Fibroblast of skin of right biceps (primary cell): ENCODE measurements at regions not wholly inside any gene's neighbourhood (a gene's known extent, or its start where the extent isn't known, plus 50 kb on each side); places are given as distances from the start of the nearest gene placed in this dataset.

Experiments
- DNase-seq: peaks from one replicate; pipeline ENCODE4 v3.0.0-alpha.2; 2013

GRCh38 chr6:22943327-22943726, 374.0 kb downstream of the HDGFL1 start:
- peak; percentile 9 for DNase-seq

- DNase-seq, result no peak
Observed at GRCh38 chr6:22949967-22950366, 380.6 kb downstream of the HDGFL1 start.

DNA sequence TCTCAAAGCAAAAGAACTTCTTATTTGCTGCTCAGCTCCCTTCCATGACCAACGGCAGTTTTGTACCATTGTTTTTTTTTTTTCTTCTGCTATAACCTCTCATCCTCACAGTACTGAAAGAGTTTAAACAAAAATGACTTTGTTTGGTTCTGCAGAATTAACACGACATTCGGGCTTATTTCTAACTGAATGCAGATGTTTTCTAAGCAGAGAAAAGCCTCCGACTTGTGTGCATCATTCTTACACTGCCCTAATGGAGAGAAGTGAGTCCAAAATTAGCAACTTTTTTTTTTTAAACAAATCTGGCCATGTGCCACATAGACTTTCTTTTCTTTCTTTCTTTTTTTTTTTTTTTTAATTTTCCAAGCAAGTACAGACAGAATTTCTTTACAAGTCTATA, 382.7 kb downstream of the HDGFL1 start:
- peak; percentile 11 for DNase-seq

DNA sequence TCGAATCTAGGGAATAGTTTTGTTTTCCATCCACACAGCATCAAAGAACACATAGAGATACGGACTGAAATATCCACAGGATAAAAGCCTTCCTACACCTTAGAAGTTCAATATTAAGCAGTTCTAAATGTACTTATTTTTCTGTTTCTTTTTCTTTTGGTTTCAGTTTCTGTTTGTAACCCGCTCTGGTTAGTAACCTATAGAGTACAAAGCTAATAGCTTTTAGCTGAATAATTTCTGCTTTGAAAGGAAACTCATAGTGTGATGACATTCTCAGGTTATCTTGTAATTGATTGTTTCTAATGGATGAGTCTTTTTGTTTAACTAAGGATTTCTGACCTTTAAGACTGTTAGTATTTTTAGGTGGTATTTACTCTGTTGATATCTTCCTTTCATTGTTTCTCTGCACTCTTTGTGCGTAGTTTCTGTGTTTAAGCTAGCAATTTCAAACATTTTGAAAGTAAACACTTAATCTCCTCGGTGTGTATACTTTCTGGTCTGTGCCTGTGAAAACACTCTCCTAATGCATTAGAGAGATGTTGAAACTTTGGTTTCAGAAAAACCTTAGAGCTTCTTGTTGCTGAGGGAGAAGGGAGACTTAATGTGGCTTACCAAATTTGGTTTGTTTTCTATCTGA, 385.5 kb downstream of the HDGFL1 start:
- DNase-seq, result no peak

DNA sequence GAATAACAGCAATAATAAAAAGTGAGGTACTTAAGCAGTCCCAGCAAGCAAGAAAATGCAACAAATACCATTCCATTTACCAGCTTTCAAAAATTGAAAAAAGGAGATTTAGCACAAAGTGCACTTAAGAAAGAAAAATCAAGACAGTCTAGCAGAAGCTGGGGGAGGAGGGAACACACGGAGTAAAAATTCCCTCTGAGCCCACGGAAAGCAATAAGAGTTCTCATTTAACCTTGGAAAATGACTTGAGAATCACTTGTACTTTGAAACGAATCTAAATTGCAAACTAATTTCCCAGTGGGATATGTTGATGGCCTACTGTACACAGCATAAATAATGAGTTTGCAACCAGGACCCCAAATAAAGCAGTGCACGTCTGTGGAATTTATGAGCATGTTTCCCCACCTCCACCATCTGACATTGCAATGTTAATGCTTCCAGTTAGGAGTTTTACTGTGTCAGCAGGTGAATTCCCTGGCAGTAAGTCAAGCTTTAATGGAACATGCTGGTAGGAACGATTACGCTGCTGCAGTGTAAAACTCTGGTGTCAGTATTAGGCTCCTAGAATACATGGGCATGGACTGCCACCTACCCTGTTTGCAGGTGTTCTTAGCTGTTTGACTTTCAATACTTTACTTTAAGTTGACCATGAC, 386.8 kb downstream of the HDGFL1 start:
- DNase-seq, result no peak

- DNase-seq, result no peak
Observed at GRCh38 chr6:22958677-22959076, 389.3 kb downstream of the HDGFL1 start.

GRCh38 chr6:22959571-22959970, 390.2 kb downstream of the HDGFL1 start:
- DNase-seq, result no peak

GRCh38 chr6:22964334-22964733, 395.0 kb downstream of the HDGFL1 start:
- DNase-seq, result no peak

- DNase-seq, result no peak
Observed at GRCh38 chr6:22965889-22966288, 396.5 kb downstream of the HDGFL1 start.

DNA sequence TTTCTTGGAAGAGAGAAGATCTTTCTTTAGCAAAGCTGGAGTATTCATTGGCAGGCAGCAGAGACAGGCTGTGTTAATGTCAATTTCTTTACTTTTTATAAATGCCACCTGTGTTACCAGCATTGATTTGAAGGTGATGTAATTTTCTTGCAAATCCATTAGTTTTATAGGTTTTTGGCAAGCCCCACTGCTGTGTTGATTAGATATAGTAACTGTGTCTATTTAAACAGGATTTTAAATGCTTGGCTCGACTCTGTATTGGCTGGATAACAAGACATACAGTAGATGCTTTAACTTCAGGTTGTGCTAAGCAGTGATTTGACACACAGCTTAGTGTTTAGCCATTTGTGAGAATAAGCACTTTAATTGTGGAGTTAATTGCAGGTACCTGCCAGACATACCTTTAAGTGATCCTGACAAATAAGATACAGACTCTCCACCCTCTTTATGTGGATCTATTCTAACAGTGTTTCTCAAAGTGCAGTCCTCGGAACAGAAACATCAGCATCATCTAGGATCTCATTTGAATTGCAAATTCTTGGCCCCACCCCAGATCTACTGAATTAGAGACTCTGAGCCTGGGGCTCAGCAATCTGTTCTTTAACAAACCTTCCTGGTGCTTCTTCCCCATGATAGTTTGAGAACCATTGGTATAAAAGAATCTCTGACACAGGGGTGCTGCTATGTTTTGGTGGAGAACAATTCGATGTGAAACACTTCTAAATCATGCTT, 397.5 kb downstream of the HDGFL1 start:
- no peak for DNase-seq

DNA sequence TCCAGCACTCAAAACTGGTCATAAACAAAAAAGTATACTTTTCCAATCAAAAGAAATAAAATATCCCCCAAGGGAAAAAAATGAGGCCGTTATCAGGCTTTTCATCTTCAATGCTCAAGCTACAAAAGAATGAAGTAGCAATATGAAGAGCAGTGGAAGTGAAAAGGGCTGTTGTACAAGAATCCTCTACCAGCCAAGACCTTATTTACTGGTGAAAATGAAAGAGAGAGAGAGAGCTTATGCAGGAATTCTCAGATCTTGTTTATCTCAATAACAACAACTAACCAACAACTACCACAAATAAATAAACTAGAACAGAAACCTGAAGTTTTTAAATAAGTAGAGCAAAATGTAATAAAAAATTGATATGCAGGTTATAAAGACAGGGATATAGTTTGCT, 400.6 kb downstream of the HDGFL1 start:
- no peak for DNase-seq

- DNase-seq, result no peak
Observed at GRCh38 chr6:22972771-22973170, 403.4 kb downstream of the HDGFL1 start.

- no peak for DNase-seq
Observed at GRCh38 chr6:22975079-22975478, 405.7 kb downstream of the HDGFL1 start.

DNA sequence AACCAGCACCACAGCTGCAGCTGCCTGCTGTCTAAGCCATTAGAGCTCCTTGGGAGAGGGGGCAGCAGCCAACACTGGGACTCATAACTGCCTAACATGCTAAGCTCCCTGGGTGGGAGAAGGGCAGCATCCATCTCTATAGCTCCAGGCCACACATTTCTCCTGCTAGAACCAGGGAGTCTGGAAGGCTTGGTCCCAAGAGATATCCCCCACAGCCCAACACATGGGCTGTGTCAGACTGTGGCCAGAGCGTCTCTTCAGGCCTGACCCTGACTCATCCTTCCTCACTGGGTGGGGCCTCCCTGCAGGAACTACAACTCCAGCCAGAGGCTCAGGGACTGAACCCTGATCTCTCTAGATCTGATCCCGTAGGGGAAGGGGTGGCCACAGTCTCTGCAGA, 411.1 kb downstream of the HDGFL1 start:
- peak; percentile 67 for DNase-seq

GRCh38 chr6:23002044-23002619, 432.8 kb downstream of the HDGFL1 start:
- no peak for DNase-seq

DNA sequence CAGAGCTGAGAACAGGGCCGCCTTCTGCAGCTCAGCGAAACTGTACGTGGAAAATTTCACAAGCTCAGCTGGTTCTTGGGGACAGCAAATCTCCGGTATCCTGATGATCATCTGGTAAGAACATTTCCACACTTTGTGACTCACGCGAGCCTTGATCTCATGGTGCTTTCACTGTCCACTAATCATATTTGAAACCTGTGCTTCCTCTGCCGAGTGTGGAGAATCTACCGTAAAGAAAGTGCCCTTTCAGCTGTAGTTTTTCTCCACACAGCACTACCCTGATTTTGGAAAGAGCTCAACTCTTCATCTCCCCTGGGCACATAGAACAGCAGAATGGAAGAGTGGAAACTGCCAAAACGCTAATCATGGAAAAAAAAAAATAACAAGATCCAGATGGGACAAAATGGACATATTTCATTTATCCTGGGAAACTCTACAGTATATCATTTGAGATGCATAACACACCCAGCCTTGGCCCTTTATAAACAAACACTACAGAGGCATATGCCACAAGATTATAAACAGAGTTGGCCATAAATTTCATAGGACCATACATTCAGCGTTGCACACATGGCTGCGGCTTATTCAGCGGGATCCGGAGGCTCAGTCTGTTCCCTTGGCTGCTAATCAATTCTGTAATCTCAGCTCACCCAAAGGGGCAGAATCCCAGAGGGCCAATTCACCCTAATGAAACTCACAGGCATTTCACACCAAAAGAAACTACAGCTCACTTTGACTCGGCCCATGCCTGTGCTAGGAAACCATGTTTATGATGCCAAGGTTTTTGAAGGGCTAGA, 434.5 kb downstream of the HDGFL1 start:
- DNase-seq, result peak; percentile 78

DNA sequence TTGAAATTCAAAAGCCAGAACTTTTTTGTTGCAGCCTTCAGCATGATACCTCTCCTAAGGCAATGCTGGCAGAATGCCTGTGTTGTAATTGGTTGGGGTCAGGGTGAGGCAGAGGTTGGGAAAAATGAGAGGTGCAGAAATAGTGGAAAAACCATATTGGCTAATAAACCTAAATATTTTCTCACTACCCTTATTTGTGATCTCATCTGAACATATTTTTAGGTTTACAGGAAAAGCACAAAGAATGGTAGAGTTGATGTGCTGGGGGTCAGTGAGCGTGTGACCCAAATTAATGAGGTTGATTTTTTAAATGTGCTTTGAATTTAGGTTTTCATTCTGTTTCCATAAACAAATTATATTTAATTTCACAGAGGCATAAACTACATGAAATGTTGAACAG, 437.3 kb downstream of the HDGFL1 start:
- no peak for DNase-seq

DNA sequence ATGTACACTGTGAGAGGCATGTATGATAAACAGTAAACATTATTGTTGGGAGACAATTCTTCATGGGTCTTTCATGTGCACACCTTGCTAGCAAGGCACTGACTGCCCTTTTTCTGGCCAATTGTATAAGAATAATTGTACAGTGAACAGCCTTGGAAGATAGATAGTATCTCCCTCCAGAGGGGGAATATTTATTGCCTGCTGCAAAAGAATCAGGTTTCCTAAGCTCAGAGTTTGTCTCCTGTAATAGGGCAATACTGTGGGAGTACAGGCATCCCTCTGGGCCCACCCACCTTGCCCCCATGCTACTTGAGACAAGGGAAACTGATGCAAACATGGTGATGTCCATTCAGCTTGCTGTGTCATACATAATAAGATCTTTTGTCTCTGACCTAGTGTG, 442.2 kb downstream of the HDGFL1 start:
- DNase-seq, result no peak

DNA sequence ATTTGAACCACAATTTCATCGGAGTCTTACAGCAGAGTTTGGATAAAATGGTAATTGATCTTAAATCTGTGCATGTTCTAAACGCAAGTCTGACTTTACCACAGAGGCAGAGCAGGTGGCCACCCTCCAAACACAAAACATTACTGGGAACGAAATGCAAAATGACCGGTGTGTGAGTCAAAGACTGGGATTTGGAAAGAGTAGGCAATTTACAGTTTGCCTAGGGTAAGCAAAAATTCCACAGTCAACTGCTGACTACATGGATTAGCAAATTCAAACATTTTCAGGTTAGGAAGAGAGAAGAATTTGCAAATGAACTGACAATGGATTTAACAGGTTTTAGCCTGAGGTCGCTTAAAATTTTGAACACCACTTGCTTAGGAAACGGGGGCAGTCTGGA, 444.4 kb downstream of the HDGFL1 start:
- peak; percentile 17 for DNase-seq

GRCh38 chr6:23016696-23017095, 447.3 kb downstream of the HDGFL1 start:
- DNase-seq, result peak; percentile 17

GRCh38 chr6:23021487-23021886, 452.1 kb downstream of the HDGFL1 start:
- DNase-seq, result no peak

GRCh38 chr6:23027281-23027680, 457.9 kb downstream of the HDGFL1 start:
- DNase-seq, result no peak

DNA sequence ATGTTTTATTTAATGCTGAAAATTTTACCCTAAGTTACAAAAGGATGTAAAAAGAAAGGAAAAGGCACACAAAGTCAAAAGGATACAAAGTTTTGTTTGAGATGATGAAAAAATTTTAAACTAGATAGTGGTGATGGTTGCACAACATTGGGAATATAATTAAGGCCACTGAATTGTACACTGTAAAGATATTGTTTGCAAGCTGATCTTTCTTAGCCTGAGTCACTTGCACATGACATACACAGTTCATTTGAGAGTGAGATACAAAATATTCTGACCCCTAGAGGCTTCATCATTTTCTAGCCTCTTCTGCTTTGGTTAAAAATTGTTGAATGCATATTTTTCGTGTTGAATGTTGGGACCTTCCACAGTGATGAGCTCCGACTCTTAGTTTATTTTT, 462.6 kb downstream of the HDGFL1 start:
- no peak for DNase-seq
